H9 (cell line): ENCODE measurements at regions not wholly inside any gene's neighbourhood (a gene's known extent, or its start where the extent isn't known, plus 50 kb on each side); places are given as distances from the start of the nearest gene placed in this dataset.
"Not testable (repeated sequence)": the region's sequence is repeated elsewhere in the genome, so short reads cannot be mapped to it uniquely, and the experiment has no call there.

Experiments
- DNase-seq: peaks from one replicate; pipeline ENCODE4 v3.0.0-alpha.2; 2017
- H2AFZ ChIP-seq: one replicate; pipeline ENCODE4 v1.6.1; 2013; ENCODE audit warnings: mild to moderate bottlenecking, low read length, control low read depth, moderate library complexity
- H2AK5ac ChIP-seq: 2 replicates; pipeline ENCODE4 v1.6.1; 2013; ENCODE audit warnings: low read length, control low read depth, mixed read lengths; ENCODE audit not compliant: insufficient read length
- H2BK120ac ChIP-seq: one replicate; pipeline ENCODE4 v1.6.1; 2013; ENCODE audit warnings: low read depth, mild to moderate bottlenecking, low read length, control low read depth, inconsistent platforms; ENCODE audit not compliant: poor library complexity, severe bottlenecking
- H2BK12ac ChIP-seq: 2 replicates; pipeline ENCODE4 v1.6.1; 2013; ENCODE audit warnings: low read length, control low read depth, mixed read lengths, low read depth; ENCODE audit not compliant: insufficient read length
- H2BK15ac ChIP-seq: 2 replicates; pipeline ENCODE4 v1.6.1; 2013; ENCODE audit warnings: low read depth, low read length, control low read depth
- H2BK20ac ChIP-seq: one replicate; pipeline ENCODE4 v1.6.1; 2013; ENCODE audit warnings: low read depth, mild to moderate bottlenecking, low read length, control low read depth, inconsistent platforms; ENCODE audit not compliant: poor library complexity, severe bottlenecking
- H2BK5ac ChIP-seq: 2 replicates; pipeline ENCODE4 v1.6.1; 2013; ENCODE audit warnings: low read length, control low read depth, mixed read lengths; ENCODE audit not compliant: insufficient read length
- H3K14ac ChIP-seq: 2 replicates; pipeline ENCODE4 v1.6.1; 2013; ENCODE audit warnings: low read length, control low read depth; ENCODE audit not compliant: insufficient read depth
- H3K18ac ChIP-seq: 2 replicates; pipeline ENCODE4 v1.6.1; 2013; ENCODE audit warnings: low read depth, mild to moderate bottlenecking, mixed read lengths, low read length, control low read depth; ENCODE audit not compliant: insufficient read length
- H3K23ac ChIP-seq: 2 replicates; pipeline ENCODE4 v1.6.1; 2013; ENCODE audit warnings: low read length, control low read depth, mixed read lengths, low read depth; ENCODE audit not compliant: insufficient read length
- H3K23me2 ChIP-seq: 2 replicates; pipeline ENCODE4 v1.6.1; 2013; ENCODE audit warnings: low read depth, mild to moderate bottlenecking, mixed read lengths, low read length, control low read depth; ENCODE audit not compliant: insufficient read length, poor library complexity, severe bottlenecking
- H3K27ac ChIP-seq: 2 replicates; pipeline ENCODE4 v1.5.1; 2013; ENCODE audit warnings: low read length, control low read depth, mixed read lengths, low read depth; ENCODE audit not compliant: insufficient read length
- H3K27me3 ChIP-seq: 2 replicates; pipeline ENCODE4 v1.6.1; 2013; ENCODE audit warnings: low read length, control low read depth, inconsistent platforms; ENCODE audit not compliant: insufficient read depth
- H3K4ac ChIP-seq: 2 replicates; pipeline ENCODE4 v1.6.1; 2013; ENCODE audit warnings: low read depth, mild to moderate bottlenecking, control low read depth, inconsistent platforms, low read length, moderate library complexity
- H3K4me1 ChIP-seq: 2 replicates; pipeline ENCODE4 v1.6.1; 2013; ENCODE audit warnings: low read length, control low read depth, inconsistent platforms; ENCODE audit not compliant: insufficient read depth
- H3K4me2 ChIP-seq: 2 replicates; pipeline ENCODE4 v1.6.1; 2013; ENCODE audit warnings: low read length, control low read depth, mixed read lengths; ENCODE audit not compliant: insufficient read length, insufficient read depth
- H3K56ac ChIP-seq: 2 replicates; pipeline ENCODE4 v1.6.1; 2013; ENCODE audit warnings: low read depth, mild to moderate bottlenecking, mixed read lengths, low read length, control low read depth; ENCODE audit not compliant: insufficient read length
- H3K79me1 ChIP-seq: 2 replicates; pipeline ENCODE4 v1.6.1; 2013; ENCODE audit warnings: low read depth, mild to moderate bottlenecking, moderate library complexity, low read length, control low read depth, inconsistent platforms; ENCODE audit not compliant: insufficient read depth, poor library complexity, severe bottlenecking
- H3K79me2 ChIP-seq: 2 replicates; pipeline ENCODE4 v1.6.1; 2013; ENCODE audit warnings: low read length, control low read depth, inconsistent platforms; ENCODE audit not compliant: insufficient read depth
- H3K9ac ChIP-seq: 2 replicates; pipeline ENCODE4 v1.6.1; 2013; ENCODE audit warnings: low read length, control low read depth, mixed read lengths; ENCODE audit not compliant: insufficient read length; ENCODE audit errors: extremely low read depth
- H3K9me3 ChIP-seq: one replicate; pipeline ENCODE4 v1.6.1; 2013; ENCODE audit warnings: low read depth, low read length, inconsistent platforms; ENCODE audit not compliant: control insufficient read depth
- H3T11ph ChIP-seq: one replicate; pipeline ENCODE4 v1.6.1; 2013; ENCODE audit warnings: mild to moderate bottlenecking, low read length, control low read depth, inconsistent platforms
- H4K20me1 ChIP-seq: one replicate; pipeline ENCODE4 v1.6.1; 2013; ENCODE audit not compliant: control insufficient read depth, insufficient read length, insufficient read depth
- H4K5ac ChIP-seq: 2 replicates; pipeline ENCODE4 v1.6.1; 2013; ENCODE audit warnings: low read depth, mild to moderate bottlenecking, mixed read lengths, low read length, control low read depth; ENCODE audit not compliant: insufficient read length
- H4K8ac ChIP-seq: replicated peaks from 2 replicates; pipeline ENCODE4 v1.6.1; 2013; ENCODE audit warnings: low read length, control low read depth, mixed read lengths, low read depth; ENCODE audit not compliant: insufficient read length
- H4K91ac ChIP-seq: 2 replicates; pipeline ENCODE4 v1.6.1; 2013; ENCODE audit warnings: low read depth, mild to moderate bottlenecking, moderate library complexity, mixed read lengths, low read length, control low read depth; ENCODE audit not compliant: insufficient read length
- H3K27ac Mint-ChIP-seq, 3 experiments: 2 replicates in 2 of 3; 3 replicates in 1 of 3; pipeline ENCODE4 v1.8.0; 2020 to 2021; ENCODE audit warnings: mixed read lengths in 3 of 3, mild to moderate bottlenecking in 1 of 3, moderate library complexity in 1 of 3
- H3K27me3 Mint-ChIP-seq: 2 replicates; pipeline ENCODE4 v1.8.0; 2021; ENCODE audit warnings: low read depth, mild to moderate bottlenecking, moderate library complexity, mixed read lengths
- H3K36me3 Mint-ChIP-seq, 3 experiments: 2 replicates in 2 of 3; 3 replicates in 1 of 3; pipeline ENCODE4 v1.8.0; 2020 to 2021; ENCODE audit warnings: low read depth in 3 of 3, mixed read lengths in 3 of 3; ENCODE audit not compliant: insufficient read depth in 1 of 3
- H3K4me1 Mint-ChIP-seq, 2 experiments: 2 replicates each; pipeline ENCODE4 v1.8.0; 2020; ENCODE audit warnings: mixed read lengths in 2 of 2
- H3K4me3 Mint-ChIP-seq, 2 experiments: 2 replicates in 1 of 2; 3 replicates in 1 of 2; pipeline ENCODE4 v1.8.0; 2020 to 2021; ENCODE audit warnings: mild to moderate bottlenecking in 2 of 2, mixed read lengths in 2 of 2, moderate library complexity in 1 of 2
- H3K9me3 Mint-ChIP-seq, 2 experiments: 2 replicates in 1 of 2; 3 replicates in 1 of 2; pipeline ENCODE4 v1.8.0; 2020; ENCODE audit warnings: mild to moderate bottlenecking in 2 of 2, mixed read lengths in 2 of 2, moderate library complexity in 1 of 2
- WGBS: extraction: QIAGEN DNeasy Blood & Tissue Kit; methylation state at CpG from one replicate; pipeline ENCODE4 v1.1.7; 2013; ENCODE audit warnings: missing lambda C conversion rate, low lambda C conversion rate, mixed read lengths; ENCODE audit not compliant: insufficient read length; ENCODE audit errors: extremely low coverage; 5-methylcytosine and 5-hydroxymethylcytosine counted together

DNA sequence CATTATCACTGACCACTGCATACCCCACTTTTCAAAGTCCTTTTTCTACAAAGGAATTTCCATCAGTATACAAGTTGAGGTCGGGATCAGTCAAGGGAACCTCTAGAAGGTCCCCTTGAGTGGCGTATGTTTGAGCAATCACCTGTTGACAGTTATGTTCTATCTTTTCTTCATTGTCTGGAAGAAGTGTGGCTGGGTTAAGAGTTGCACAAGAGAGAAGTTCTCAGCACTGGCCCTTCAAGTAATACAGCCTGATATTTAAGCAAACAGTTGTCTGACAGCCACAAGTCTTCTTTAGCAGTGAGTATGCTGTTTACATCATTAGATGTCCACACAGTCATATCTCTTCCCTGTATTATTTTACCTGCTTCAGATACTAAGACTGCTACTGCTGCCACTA lies 56.7 kb upstream of the CSF1 start:
- H3K79me1 ChIP-seq, H3K27ac Mint-ChIP-seq, H3K9me3 ChIP-seq, H2AFZ ChIP-seq, DNase-seq, H3K4me2 ChIP-seq, H4K5ac ChIP-seq, H3K36me3 Mint-ChIP-seq, H3K79me2 ChIP-seq, H2BK20ac ChIP-seq, H4K91ac ChIP-seq, H3K27me3 Mint-ChIP-seq, H3K27ac ChIP-seq, H3K27me3 ChIP-seq, H3K23ac ChIP-seq, H3T11ph ChIP-seq, H3K23me2 ChIP-seq, H2BK5ac ChIP-seq, H3K14ac ChIP-seq, H3K4me1 ChIP-seq, H3K56ac ChIP-seq, H3K4me3 Mint-ChIP-seq, H2AK5ac ChIP-seq, H2BK120ac ChIP-seq, H3K9ac ChIP-seq, H3K4ac ChIP-seq, H4K8ac ChIP-seq, H2BK15ac ChIP-seq, H3K18ac ChIP-seq, H4K20me1 ChIP-seq, H3K9me3 Mint-ChIP-seq, H2BK12ac ChIP-seq: not testable (repeated sequence)
- no CpG with 5 or more reads among the region's 2 CpGs for WGBS
- H3K4me1 Mint-ChIP-seq = peaks cover 6 to 13% of the 10 kb centered on the region in 2 experiments

DNA sequence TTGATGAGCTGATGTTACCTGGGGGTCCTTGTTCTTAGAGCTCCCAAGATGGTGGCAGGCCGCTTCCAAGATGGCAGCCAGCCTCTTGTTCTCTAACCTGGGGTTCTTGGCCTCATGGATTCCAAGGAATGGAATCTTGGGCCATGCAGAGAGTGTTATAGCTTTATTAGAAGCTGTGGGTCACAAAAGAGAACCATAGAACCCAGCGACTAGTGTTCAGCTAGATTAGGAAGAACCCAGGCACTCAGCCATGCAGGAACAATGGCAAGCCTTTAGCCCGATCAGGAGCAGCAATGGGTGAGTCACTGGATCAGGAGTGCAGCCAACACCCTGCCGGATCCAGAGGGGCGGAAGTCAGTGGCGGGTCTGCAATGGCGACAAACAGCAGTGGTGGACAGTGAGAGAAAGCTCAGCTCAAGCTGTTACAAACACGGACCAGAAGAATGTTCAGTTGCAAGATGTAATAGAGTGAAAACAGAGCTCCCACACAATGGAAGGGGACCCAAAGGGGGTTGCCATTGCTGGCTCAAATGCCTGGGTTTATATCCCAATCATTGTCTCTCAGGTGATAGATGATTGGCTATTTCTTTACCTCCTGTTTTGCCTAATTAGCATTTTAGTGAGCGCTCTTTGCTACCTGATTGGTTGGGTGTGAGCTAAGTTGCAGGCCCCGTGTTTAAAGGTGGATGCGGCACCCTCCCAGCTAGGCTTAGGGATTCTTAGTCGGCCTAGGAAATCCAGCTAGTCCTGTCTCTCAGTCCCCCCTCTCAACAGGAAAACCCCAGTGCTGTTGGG lies 58.2 kb upstream of the CSF1 start:
- H2AFZ ChIP-seq, H3K4me1 Mint-ChIP-seq: not testable (repeated sequence)
- no CpG with 5 or more reads among the region's 12 CpGs for WGBS

More for the DNA sequence above, 58.2 kb upstream of the CSF1 start:
- H3K9ac ChIP-seq, H3K4me3 Mint-ChIP-seq, H3K27me3 Mint-ChIP-seq, H2BK20ac ChIP-seq, H2BK5ac ChIP-seq, H3K4ac ChIP-seq, H3K4me2 ChIP-seq, H3K18ac ChIP-seq, H2BK15ac ChIP-seq, H3K23ac ChIP-seq, H2BK120ac ChIP-seq, H3K79me2 ChIP-seq, H3K14ac ChIP-seq, H3K4me1 ChIP-seq, H3K27ac Mint-ChIP-seq, H3K56ac ChIP-seq, H4K5ac ChIP-seq, H2AK5ac ChIP-seq, H3K36me3 Mint-ChIP-seq, H4K8ac ChIP-seq, H3K79me1 ChIP-seq, H3K27ac ChIP-seq, H2BK12ac ChIP-seq, H4K20me1 ChIP-seq, H3K9me3 Mint-ChIP-seq, DNase-seq, H4K91ac ChIP-seq, H3K27me3 ChIP-seq, H3K23me2 ChIP-seq, H3K9me3 ChIP-seq, H3T11ph ChIP-seq: not testable (repeated sequence)
